ENCODE measurements at regions not wholly inside any gene's neighbourhood (a gene's known extent, or its start where the extent isn't known, plus 50 kb on each side); places are given as distances from the start of the nearest gene placed in this dataset.

DNA sequence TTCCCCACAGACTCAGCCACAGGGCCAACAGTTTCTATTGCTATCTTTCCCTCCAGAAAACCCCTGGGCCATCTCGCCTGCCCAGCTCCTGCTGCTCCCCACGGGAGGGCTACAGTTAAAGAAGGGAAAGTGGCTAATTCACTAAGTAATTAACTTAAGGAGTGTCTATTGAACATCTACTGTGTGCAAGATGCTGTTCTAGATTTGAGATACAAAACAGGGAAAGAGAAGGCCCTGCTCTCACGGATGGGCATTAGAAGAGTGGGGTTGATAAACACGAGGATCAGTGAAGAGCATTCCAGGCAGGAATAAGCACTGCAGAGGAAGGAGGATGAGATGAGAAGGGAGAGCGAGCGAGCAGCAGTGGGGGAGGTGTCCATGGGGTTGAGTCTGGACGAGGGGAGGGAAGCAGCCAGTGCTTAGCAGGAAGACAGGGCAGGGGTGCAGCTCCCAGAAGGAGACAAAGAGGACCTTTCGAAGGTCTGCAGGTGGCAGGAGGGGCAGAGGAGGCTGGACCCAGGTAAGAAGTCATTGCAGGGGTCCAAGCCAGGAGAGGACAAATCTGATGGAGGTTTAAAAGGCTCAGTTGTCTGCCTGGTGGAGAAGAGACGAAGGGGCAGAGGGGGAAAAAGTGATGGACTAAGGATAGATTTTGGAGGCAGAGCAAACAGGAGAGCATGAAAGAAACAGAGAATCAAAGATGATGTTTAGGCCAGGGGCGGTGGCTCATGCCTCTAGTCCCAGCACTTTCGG is 64.7 kb downstream of the KLF15 start:
- no peak for DNase-seq (ENCODE audit: extremely low read depth, low read depth)
- TF ChIP-seq CTCF (IDR thresholded peaks at IDR 0.05; ENCODE audit: low read depth, low read length, missing control alignments), result no peak

DNA sequence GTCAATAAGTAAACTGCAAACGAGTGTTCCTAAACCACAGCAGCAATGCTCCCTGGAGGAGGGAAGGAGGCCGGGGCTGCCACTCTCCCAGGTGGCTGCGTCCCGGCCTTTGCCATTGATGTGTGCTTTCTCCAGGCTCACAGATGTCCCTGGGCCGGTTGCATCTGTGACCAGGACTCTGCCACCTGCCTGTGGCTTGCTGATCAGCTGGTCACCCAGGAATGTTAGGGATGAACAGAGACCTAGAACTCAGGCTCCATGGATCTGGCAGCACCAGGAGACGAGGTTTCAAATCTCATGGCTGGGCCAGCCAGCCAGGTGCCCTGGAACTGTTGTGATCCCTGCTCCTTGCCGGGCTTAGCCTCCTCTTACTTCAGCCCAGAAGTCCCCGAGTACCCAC is 65.7 kb downstream of the KLF15 start:
- no peak for TF ChIP-seq CTCF (IDR thresholded peaks at IDR 0.05; ENCODE audit: low read depth, low read length, missing control alignments)
- DNase-seq (ENCODE audit: extremely low read depth, low read depth), result no peak
- H3K4me3 ChIP-seq (replicated peaks; ENCODE audit: low read depth, low read length), result no peak overlapping the region

More for the DNA sequence above, 64.7 kb downstream of the KLF15 start:
- no peak overlapping the region for H3K4me3 ChIP-seq (replicated peaks; ENCODE audit: low read depth, low read length)

- no peak for TF ChIP-seq CTCF (IDR thresholded peaks at IDR 0.05; ENCODE audit: low read depth, low read length, missing control alignments)
- H3K4me3 ChIP-seq (replicated peaks; ENCODE audit: low read depth, low read length), result no peak overlapping the region
- DNase-seq (ENCODE audit: extremely low read depth, low read depth), result no peak
Observed at GRCh38 chr3:126291061-126291460, 66.1 kb downstream of the KLF15 start.

DNA sequence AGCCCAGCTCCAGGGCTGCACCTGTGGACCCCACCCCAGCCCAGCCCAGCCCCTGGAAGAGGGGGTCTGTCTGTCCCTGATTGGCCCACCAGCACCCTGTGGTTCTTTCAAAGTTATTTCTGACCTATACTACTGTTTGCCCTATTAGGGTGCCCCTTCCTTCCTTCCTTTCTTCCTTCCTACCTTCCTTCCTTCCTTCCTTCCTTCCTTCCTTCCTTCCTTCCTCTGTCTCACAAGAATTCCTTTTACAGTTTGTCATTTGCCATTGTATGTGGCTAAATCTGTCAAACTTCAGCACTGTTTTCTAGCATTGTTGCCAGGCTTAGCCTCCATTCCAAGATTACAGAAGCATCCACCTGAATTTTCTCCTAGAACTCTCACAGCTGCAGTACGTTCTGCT is 66.9 kb downstream of the KLF15 start:
- H3K4me3 ChIP-seq (replicated peaks; ENCODE audit: low read depth, low read length), result no peak overlapping the region
- no peak for TF ChIP-seq CTCF (IDR thresholded peaks at IDR 0.05; ENCODE audit: low read depth, low read length, missing control alignments)
- no peak for DNase-seq (ENCODE audit: extremely low read depth, low read depth)

DNA sequence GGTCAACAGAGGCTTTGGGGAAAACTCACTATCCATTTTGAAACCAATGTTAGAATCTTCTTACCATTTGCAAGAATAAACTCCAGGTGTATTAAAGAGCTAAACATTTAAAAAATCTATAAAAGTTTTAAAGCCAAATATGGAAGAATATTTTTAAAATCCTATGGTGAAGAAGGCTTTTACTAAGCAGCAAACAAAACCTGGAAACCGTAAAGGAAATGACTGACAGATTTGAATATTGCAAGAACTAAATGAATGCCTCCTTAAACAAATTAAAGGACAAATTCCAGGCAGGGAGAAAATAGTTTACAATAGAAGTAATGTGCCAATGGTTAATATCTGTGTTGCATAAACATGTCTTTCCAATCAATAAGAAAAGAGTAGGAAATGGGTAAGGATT is 68.1 kb downstream of the KLF15 start:
- DNase-seq (ENCODE audit: extremely low read depth, low read depth), result no peak
- H3K4me3 ChIP-seq (replicated peaks; ENCODE audit: low read depth, low read length), result no peak overlapping the region
- TF ChIP-seq CTCF (IDR thresholded peaks at IDR 0.05; ENCODE audit: low read depth, low read length, missing control alignments), result no peak

DNA sequence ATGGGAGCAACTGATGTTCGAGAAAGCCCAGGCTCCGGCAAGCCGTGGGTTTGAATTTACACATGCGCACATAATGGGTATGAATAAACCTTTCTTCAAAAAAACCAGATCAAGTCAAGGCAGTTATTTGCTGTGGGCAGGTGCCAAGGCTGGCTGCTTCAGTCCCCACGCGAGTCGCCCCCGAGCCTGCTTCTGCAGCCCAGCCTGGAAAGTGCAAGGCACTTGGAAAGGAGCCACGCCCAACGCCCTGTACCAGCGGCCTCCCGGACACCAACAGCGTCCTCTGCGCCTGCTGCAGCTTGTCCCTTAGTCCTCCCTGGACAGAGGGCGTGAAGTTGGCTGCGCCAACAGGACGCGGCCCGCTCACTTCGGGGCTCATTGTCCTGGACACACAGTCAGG is 68.9 kb downstream of the KLF15 start:
- no peak for DNase-seq (ENCODE audit: extremely low read depth, low read depth)
- TF ChIP-seq CTCF (IDR thresholded peaks at IDR 0.05; ENCODE audit: low read depth, low read length, missing control alignments), result no peak
- H3K4me3 ChIP-seq (replicated peaks; ENCODE audit: low read depth, low read length), result no peak overlapping the region

Data from HFF-Myc (cell line).